ENCODE measurements at regions not wholly inside any gene's neighbourhood (a gene's known extent, or its start where the extent isn't known, plus 50 kb on each side); places are given as distances from the start of the nearest gene placed in this dataset.
"Not testable (repeated sequence)": the region's sequence is repeated elsewhere in the genome, so short reads cannot be mapped to it uniquely, and the experiment has no call there.

DNA sequence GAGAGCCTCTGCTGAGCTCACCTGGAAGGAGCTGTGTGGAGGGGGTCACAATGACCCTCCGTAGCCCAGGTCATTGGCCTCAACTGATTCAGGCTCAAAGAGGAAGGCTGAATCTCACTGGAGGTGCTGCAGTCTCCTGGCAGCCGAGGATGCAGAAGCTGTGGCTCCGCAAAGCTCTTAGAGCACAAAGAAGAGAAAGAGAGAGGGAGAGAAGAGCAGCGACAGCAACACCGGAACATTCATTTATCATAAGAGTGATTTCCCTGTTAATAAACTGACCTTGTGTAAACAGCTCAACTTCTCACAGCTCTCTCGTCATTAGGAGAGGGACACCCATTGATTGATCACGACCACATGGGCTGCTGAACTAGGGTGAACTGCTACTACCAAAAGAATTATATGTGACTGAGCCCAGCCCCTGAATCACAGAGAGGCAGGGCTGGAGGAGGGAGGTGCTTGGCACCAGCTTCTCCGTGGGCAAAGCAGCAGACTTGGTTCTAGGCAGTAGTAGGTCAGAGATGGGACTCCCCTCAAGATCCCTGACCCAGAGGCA, 281.7 kb downstream of the NXPE2 start:
- Mint-ChIP-seq H3K36me3 (no peaks in the 10 kb centered on the region), H3K27ac (no peak overlapping the region), H3K4me1 (no peaks in the 10 kb centered on the region), H3K4me3 (no peak overlapping the region), H3K27me3 (peaks cover 7% of the 10 kb centered on the region), H3K9me3 (no peaks in the 10 kb centered on the region)
- DNase-seq (ENCODE audit: low spot score in 2 of 2), result no peak
- no peak for ATAC-seq (ENCODE audit: low read depth)

- not testable (repeated sequence) for H3K4me3 Mint-ChIP-seq; H3K4me1 Mint-ChIP-seq; H3K27ac Mint-ChIP-seq; H3K36me3 Mint-ChIP-seq; H3K9me3 Mint-ChIP-seq; H3K27me3 Mint-ChIP-seq; ATAC-seq (ENCODE audit: low read depth); DNase-seq (ENCODE audit: low spot score in 2 of 2)
Measured at GRCh38 chr11:114960819-114961218, 282.5 kb downstream of the NXPE2 start.

GRCh38 chr11:114964676-114965214, 286.4 kb downstream of the NXPE2 start:
- Mint-ChIP-seq H3K9me3 (peaks cover 4% of the 10 kb centered on the region), H3K36me3 (no peaks in the 10 kb centered on the region), H3K27ac (no peak overlapping the region), H3K4me1 (no peaks in the 10 kb centered on the region), H3K4me3 (no peak overlapping the region), H3K27me3 (peaks cover 10% of the 10 kb centered on the region)
- no peak for ATAC-seq (ENCODE audit: low read depth)
- no peak for DNase-seq (ENCODE audit: low spot score in 2 of 2)

DNA sequence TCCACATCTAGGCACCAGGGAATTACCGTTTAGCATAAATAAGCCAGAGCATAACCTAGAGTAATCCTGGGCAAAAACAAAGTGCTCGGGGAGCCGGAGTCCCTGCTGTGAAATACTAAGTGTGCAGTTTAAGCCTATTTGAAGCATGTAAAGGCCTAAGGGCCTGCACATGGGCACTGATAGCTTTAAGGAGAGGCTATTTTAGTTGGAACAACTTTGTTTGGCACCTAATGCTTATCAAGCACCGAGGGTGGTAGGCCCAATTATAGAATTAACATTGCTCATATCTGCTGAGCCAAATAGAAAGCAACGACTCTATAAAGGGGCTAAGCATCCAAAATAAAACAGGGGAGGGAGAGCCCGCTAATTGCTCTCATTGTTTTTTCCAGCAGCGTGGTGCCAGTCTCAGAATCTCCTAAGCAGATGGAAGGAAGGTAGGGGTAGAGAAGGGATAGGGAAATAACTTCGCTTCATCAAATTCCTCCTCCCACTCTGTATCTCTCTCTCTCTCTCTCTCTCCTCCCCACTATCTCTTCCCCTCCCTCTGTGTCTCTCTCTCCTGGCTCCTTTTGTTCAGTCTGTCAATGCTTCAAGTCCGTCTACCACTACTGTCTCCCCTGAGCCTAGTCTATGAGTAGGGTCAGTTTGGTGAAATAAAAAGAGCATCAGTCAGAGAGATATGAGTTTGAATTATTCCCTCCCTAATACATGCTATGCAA, 292.8 kb downstream of the NXPE2 start:
- Mint-ChIP-seq H3K4me3 (no peak overlapping the region), H3K27me3 (peaks cover 5% of the 10 kb centered on the region), H3K36me3 (no peaks in the 10 kb centered on the region)

DNA sequence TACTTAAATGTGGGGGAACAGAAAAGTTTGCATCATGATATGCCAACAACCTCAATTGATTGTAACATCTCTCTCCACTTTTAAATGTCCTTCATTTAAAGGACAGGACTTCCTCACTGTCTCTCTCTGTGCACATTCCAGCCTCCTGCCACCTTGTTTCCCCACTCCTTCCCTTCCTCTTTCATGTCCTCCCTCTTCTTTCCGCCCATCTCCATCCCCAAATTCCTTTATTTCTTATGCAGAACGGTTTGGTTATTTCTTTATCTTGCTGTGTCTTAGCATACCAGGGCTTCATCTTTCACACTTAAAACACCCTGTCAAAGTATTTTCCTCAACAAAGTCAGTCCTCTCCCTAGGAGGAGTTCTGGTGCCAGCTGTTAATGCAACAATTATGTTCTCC, 293.8 kb downstream of the NXPE2 start:
- H3K4me3 Mint-ChIP-seq, result no peak overlapping the region

More for the DNA sequence above, 292.8 kb downstream of the NXPE2 start:
- Mint-ChIP-seq H3K9me3 (peaks cover 4% of the 10 kb centered on the region), H3K27ac (no peak overlapping the region), H3K4me1 (no peaks in the 10 kb centered on the region)
- DNase-seq (ENCODE audit: low spot score in 2 of 2) (no peak), ATAC-seq (ENCODE audit: low read depth) (no peak)

DNA sequence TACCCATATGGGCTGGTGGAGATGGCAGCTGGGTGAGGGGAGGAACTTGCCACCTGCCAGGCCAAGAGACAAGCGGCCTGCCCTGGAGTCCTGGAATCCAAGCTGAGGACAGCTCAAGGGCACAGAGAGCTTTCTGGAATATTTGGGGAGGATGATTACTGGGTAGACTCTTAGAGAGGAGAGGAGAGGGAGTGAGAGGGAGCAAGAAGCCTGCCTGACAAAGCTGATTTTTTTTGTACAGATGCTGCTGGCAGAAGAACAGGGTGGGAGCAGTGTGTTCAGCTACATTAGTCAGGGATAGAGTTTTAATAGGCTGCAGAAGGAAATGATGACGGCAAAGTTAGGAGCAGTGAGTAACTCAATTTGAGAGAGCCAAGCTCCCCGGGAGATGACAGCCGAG, 299.3 kb downstream of the NXPE2 start:
- Mint-ChIP-seq H3K27ac (no peak overlapping the region), H3K36me3 (no peaks in the 10 kb centered on the region), H3K27me3 (peaks cover 2% of the 10 kb centered on the region), H3K4me3 (no peak overlapping the region), H3K9me3 (peaks cover 3% of the 10 kb centered on the region), H3K4me1 (no peaks in the 10 kb centered on the region)
- DNase-seq (ENCODE audit: low spot score in 2 of 2) (no peak), ATAC-seq (ENCODE audit: low read depth) (no peak)

More for the DNA sequence above, 293.8 kb downstream of the NXPE2 start:
- H3K36me3 Mint-ChIP-seq, result no peaks in the 10 kb centered on the region
- H3K27ac Mint-ChIP-seq, result no peak overlapping the region
- H3K4me1 Mint-ChIP-seq, result no peaks in the 10 kb centered on the region
- peaks cover 4% of the 10 kb centered on the region for H3K9me3 Mint-ChIP-seq
- no peak for ATAC-seq (ENCODE audit: low read depth)
- H3K27me3 Mint-ChIP-seq, result peaks cover 5% of the 10 kb centered on the region
- no peak for DNase-seq (ENCODE audit: low spot score in 2 of 2)

- DNase-seq (ENCODE audit: low spot score in 2 of 2) (no peak), ATAC-seq (ENCODE audit: low read depth) (no peak)
- Mint-ChIP-seq H3K4me1 (no peaks in the 10 kb centered on the region), H3K9me3 (peaks cover 3% of the 10 kb centered on the region), H3K27ac (no peak overlapping the region), H3K4me3 (no peak overlapping the region), H3K27me3 (peaks cover 2% of the 10 kb centered on the region), H3K36me3 (no peaks in the 10 kb centered on the region)
Measured at GRCh38 chr11:114982141-114982540, 303.8 kb downstream of the NXPE2 start.

DNA sequence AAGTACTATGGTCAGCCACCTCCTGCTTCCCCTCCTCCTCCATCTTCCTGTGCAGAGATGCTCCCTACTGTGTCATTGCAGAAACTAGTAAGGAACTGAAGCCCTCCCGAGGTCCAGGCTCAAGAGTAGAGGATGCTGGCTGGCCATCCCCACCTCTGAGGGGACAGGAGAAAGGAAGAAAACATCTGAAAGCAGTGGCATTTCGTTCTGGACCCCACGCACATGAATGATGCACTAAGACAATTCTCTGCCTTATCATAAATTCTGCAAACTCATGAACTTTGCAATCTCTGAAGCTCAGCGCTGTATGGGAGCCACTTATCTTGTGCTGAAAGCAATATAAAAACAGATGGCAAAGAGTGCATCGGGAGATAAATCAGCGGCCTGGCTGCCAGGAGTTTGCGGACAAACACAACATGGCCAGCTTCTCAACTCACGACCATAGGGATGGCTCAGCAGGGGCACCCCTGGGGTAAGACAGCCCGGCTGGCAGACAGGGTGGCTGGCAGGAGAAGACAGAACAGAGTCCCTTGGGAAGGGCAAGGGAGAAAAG, 306.4 kb downstream of the NXPE2 start:
- no peaks in the 10 kb centered on the region for H3K4me1 Mint-ChIP-seq

DNA sequence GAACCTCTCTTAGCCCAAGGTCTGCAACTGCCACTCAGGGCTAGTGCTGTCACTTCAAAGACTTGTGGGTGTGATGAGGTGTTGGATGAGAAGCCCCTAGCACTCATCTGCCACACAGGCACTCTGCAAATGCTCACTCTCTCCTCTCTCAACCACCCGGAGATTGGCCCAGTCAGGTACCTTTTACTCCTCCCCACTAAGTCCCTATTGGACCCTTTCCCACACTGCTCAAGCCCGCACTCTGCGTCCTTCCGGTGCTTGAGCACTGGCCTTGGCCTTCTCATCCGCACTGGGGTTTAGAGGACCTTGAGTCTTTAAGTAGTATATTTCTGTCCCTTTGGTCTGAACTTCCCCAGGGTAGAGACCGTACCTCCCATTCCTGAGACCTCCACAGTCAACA, 308.0 kb downstream of the NXPE2 start:
- Mint-ChIP-seq H3K9me3 (peaks cover 1% of the 10 kb centered on the region), H3K36me3 (no peaks in the 10 kb centered on the region), H3K27ac (no peak overlapping the region), H3K27me3 (peaks cover 2% of the 10 kb centered on the region), H3K4me1 (no peaks in the 10 kb centered on the region), H3K4me3 (no peak overlapping the region)
- DNase-seq (ENCODE audit: low spot score in 2 of 2) (no peak), ATAC-seq (ENCODE audit: low read depth) (no peak)

More for the DNA sequence above, 306.4 kb downstream of the NXPE2 start:
- no peak for ATAC-seq (ENCODE audit: low read depth)
- Mint-ChIP-seq H3K4me3 (no peak overlapping the region), H3K9me3 (peaks cover 1% of the 10 kb centered on the region), H3K36me3 (no peaks in the 10 kb centered on the region), H3K27ac (no peak overlapping the region), H3K27me3 (peaks cover 2% of the 10 kb centered on the region)
- no peak for DNase-seq (ENCODE audit: low spot score in 2 of 2)

DNA sequence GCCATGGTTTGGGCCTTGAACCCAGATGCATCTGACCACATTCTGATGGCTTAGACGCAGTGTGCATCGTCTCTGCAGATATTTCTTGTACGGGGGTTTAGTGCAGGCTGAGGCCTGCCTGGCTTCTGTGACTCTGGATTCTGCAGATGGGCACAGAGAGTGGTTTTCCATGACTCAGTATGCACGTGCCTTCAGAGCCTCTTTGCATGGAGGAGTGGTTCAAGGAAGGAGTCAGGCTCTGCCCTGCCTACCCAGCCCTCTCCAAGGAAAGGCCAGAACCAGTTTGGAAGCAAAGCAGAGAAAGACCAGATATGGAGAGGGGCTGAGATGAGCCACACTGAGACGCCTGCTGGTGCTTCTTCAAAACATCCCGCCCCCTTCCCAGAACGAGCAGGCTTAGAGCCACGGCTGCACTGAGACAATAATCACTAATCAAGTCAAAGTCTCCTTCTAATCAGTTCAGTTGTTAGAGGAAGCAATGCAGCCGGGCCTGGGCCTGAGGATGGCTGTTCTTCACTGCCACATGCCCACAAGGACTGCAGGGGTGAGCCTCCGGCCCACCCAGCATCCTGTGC, 308.9 kb downstream of the NXPE2 start:
- Mint-ChIP-seq H3K27me3 (peaks cover under 1% of the 10 kb centered on the region), H3K36me3 (no peaks in the 10 kb centered on the region), H3K9me3 (peaks cover 1% of the 10 kb centered on the region), H3K4me1 (no peaks in the 10 kb centered on the region), H3K4me3 (no peak overlapping the region), H3K27ac (no peak overlapping the region)
- DNase-seq (ENCODE audit: low spot score in 2 of 2), result no peak
- ATAC-seq (ENCODE audit: low read depth), result no peak

DNA sequence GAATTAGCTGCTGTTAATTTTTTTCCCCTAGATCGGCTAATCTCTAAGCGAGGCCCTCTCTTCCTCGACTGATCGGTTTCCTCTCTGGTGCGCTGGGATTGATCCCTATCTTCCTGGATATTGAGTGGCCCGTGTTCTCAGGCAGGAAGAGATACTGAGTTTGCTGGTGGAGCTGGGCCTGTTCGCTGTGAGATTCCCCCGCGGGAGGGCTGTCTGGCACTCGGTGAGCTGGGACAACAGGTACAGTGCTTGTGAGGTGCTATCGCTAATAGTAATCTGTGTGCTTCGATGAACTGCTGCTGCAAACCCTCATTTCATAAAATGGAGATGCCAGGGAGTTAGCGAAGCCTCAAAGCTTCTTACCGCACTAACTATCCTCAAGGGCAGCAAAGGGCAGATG, 310.3 kb downstream of the NXPE2 start:
- Mint-ChIP-seq H3K4me1 (no peaks in the 10 kb centered on the region), H3K36me3 (no peaks in the 10 kb centered on the region), H3K27me3 (no peaks in the 10 kb centered on the region), H3K4me3 (no peak overlapping the region), H3K27ac (no peak overlapping the region), H3K9me3 (peaks cover 1% of the 10 kb centered on the region)
- ATAC-seq (ENCODE audit: low read depth) (no peak), DNase-seq (ENCODE audit: low spot score in 2 of 2) (no peak)

GRCh38 chr11:114989536-114989935, 311.2 kb downstream of the NXPE2 start:
- H3K27me3 Mint-ChIP-seq, result no peaks in the 10 kb centered on the region
- no peak for DNase-seq (ENCODE audit: low spot score in 2 of 2)

GRCh38 chr11:115005663-115006062, 327.3 kb downstream of the NXPE2 start:
- Mint-ChIP-seq H3K4me3 (no peak overlapping the region), H3K36me3 (no peaks in the 10 kb centered on the region), H3K4me1 (no peaks in the 10 kb centered on the region), H3K9me3 (no peaks in the 10 kb centered on the region), H3K27ac (no peak overlapping the region), H3K27me3 (no peaks in the 10 kb centered on the region)
- no peak for ATAC-seq (ENCODE audit: low read depth)
- no peak for DNase-seq (ENCODE audit: low spot score in 2 of 2)

More at GRCh38 chr11:114989536-114989935, 311.2 kb downstream of the NXPE2 start:
- Mint-ChIP-seq H3K4me3 (no peak overlapping the region), H3K36me3 (no peaks in the 10 kb centered on the region), H3K27ac (no peak overlapping the region), H3K4me1 (no peaks in the 10 kb centered on the region), H3K9me3 (peaks cover 1% of the 10 kb centered on the region)
- no peak for ATAC-seq (ENCODE audit: low read depth)

- Mint-ChIP-seq H3K4me1 (no peaks in the 10 kb centered on the region), H3K27ac (no peak overlapping the region)
Measured at GRCh38 chr11:115007851-115008250, 329.5 kb downstream of the NXPE2 start.

More at GRCh38 chr11:115007851-115008250, 329.5 kb downstream of the NXPE2 start:
- DNase-seq (ENCODE audit: low spot score in 2 of 2), result no peak
- ATAC-seq (ENCODE audit: low read depth), result no peak
- H3K27me3 Mint-ChIP-seq, result no peaks in the 10 kb centered on the region
- no peaks in the 10 kb centered on the region for H3K9me3 Mint-ChIP-seq
- no peaks in the 10 kb centered on the region for H3K36me3 Mint-ChIP-seq
- H3K4me3 Mint-ChIP-seq, result no peak overlapping the region
